LNCAP (cell line): ENCODE measurements at regions not wholly inside any gene's neighbourhood (a gene's known extent, or its start where the extent isn't known, plus 50 kb on each side); places are given as distances from the start of the nearest gene placed in this dataset.

Source experiments
- CTCF ChIP-seq: fragments of 450-650 bp; IDR thresholded peaks from 2 replicates; pipeline ENCODE4 v1.5.1; 2017; ENCODE audit warnings: mild to moderate bottlenecking

GRCh38 chr12:75909714-75910656 lies 121.6 kb downstream of the PHLDA1 start:
- TF ChIP-seq CTCF = no peak

GRCh38 chr12:75908961-75909605 lies 122.5 kb downstream of the PHLDA1 start:
- TF ChIP-seq CTCF = no peak

- no peak for TF ChIP-seq CTCF
Observed at GRCh38 chr12:75905922-75906321, 125.7 kb downstream of the PHLDA1 start.

- no peak for TF ChIP-seq CTCF
Observed at GRCh38 chr12:75900781-75901254, 130.8 kb downstream of the PHLDA1 start.

GRCh38 chr12:75900226-75900625 lies 131.3 kb downstream of the PHLDA1 start:
- no peak for TF ChIP-seq CTCF

GRCh38 chr12:75894965-75895754 lies 136.4 kb downstream of the PHLDA1 start:
- no peak for TF ChIP-seq CTCF

GRCh38 chr12:75893765-75894164 lies 137.8 kb downstream of the PHLDA1 start:
- TF ChIP-seq CTCF = no peak
